A549 (cell line): ENCODE measurements at regions not wholly inside any gene's neighbourhood (a gene's known extent, or its start where the extent isn't known, plus 50 kb on each side); places are given as distances from the start of the nearest gene placed in this dataset.

Source experiments
- ATAC-seq, 2 experiments: fragments of 200-7000 bp in 1 of 2; fragments of >200 bp in 1 of 2; cut with Nextera tagmentation in 1 of 2; cut with Tn5 transposase in 1 of 2; 3 replicates each; pipeline versions ENCODE4 v1.8.0 to v1.9.1; 2018 to 2020; ENCODE audit warnings: mild to moderate bottlenecking in 1 of 2, moderate library complexity in 1 of 2
- CTCF ChIA-PET: fragments of 300-600 bp; sonication (Branson Sonifier 250); formaldehyde crosslinking; extraction: SDS; loops from one replicate; lab custom pipeline; 2021; ENCODE audit warnings: antibody characterized with exemption, inconsistent platforms; lab: Yijun Ruan, JAX
- POLR2A ChIA-PET: fragments of 350-600 bp; formaldehyde crosslinking; extraction: SDS; loops from one replicate; lab custom pipeline; 2021; ENCODE audit warnings: antibody characterized with exemption, inconsistent platforms; lab: Yijun Ruan, JAX
- DNase-seq, 2 experiments: peaks; one replicate each; pipeline versions ENCODE4 v3.0.0 to v3.0.0-alpha.2; 2011 to 2016; ENCODE audit warnings: low read depth in 1 of 2, low spot score in 1 of 2
- FAIRE-seq: peaks from 2 replicates; lab custom pipeline; 2011; peaks lifted over from hg19 to GRCh38; lab: Jason Lieb, UNC
- H3K27ac ChIP-seq, 2 experiments: fragments of >200 bp; sonication (Bioruptor Twin); formaldehyde crosslinking; 3 replicates each; pipeline ENCODE4 v1.5.1; 2016 to 2017
- H3K4me1 ChIP-seq: fragments of >200 bp; sonication (Bioruptor Twin); formaldehyde crosslinking; 3 replicates; pipeline ENCODE4 v1.6.1; 2016
- H3K4me2 ChIP-seq: fragments of >200 bp; sonication (Bioruptor Twin); formaldehyde crosslinking; 3 replicates; pipeline ENCODE4 v1.6.1; 2016
- H3K4me3 ChIP-seq: fragments of >200 bp; sonication (Bioruptor Twin); formaldehyde crosslinking; 3 replicates; pipeline ENCODE4 v1.5.1; 2016
- H3K9me3 ChIP-seq: fragments of >200 bp; sonication (Bioruptor Twin); formaldehyde crosslinking; 3 replicates; pipeline ENCODE4 v1.6.1; 2016
- ATOH8 ChIP-seq: fragments of 250-450 bp; sonication (Bioruptor Pico); IDR thresholded peaks from 2 replicates; pipeline ENCODE4 v1.5.0; 2020; ENCODE audit warnings: low read depth, mild to moderate bottlenecking, moderate library complexity
- CBX2 ChIP-seq: fragments of 200-600 bp; sonication (generic); IDR thresholded peaks from 2 replicates; pipeline ENCODE4 v1.6.1; 2016; ENCODE audit warnings: low read depth, mild to moderate bottlenecking, borderline replicate concordance
- CEBPB ChIP-seq, 2 experiments: fragments of >200 bp in 1 of 2; sonication (Bioruptor Twin) in 1 of 2; formaldehyde crosslinking in 1 of 2; IDR thresholded peaks; 2 replicates each; pipeline ENCODE4 v1.6.1; 2012 to 2016
- CHD2 ChIP-seq: fragments of 150-350 bp; IDR thresholded peaks from 2 replicates; pipeline ENCODE4 v1.6.1; 2014; ENCODE audit warnings: low read length; ENCODE audit not compliant: partially characterized antibody
- EHMT2 ChIP-seq: fragments of 200-600 bp; sonication (generic); IDR thresholded peaks from 2 replicates; pipeline ENCODE4 v1.6.1; 2016; ENCODE audit warnings: antibody characterized with exemption, low read depth, mild to moderate bottlenecking, moderate library complexity
- ELK1 ChIP-seq: fragments of 150-350 bp; IDR thresholded peaks from 2 replicates; pipeline ENCODE4 v1.6.1; 2014; ENCODE audit warnings: low read depth, mild to moderate bottlenecking, low read length
- EP300 ChIP-seq, 2 experiments: fragments of >200 bp; sonication (Bioruptor Twin); formaldehyde crosslinking; IDR thresholded peaks; 2 replicates in 1 of 2; 3 replicates in 1 of 2; pipeline ENCODE4 v1.6.1; 2016 to 2017
- FOXS1 ChIP-seq: fragments of 250-450 bp; sonication (Bioruptor Pico); IDR thresholded peaks from 2 replicates; pipeline ENCODE4 v1.5.0; 2020; ENCODE audit warnings: mild to moderate bottlenecking, moderate library complexity
- HDAC2 ChIP-seq: fragments of 200-600 bp; sonication (generic); IDR thresholded peaks from 2 replicates; pipeline ENCODE4 v1.6.1; 2016
- HES2 ChIP-seq: fragments of >200 bp; sonication (Bioruptor Twin); formaldehyde crosslinking; IDR thresholded peaks from 2 replicates; pipeline ENCODE4 v1.6.1; 2016
- HEYL ChIP-seq: fragments of 250-450 bp; sonication (Bioruptor Pico); IDR thresholded peaks from 2 replicates; pipeline ENCODE4 v1.8.0; 2021; ENCODE audit warnings: mild to moderate bottlenecking, moderate library complexity
- HMGXB4 ChIP-seq: fragments of 250-450 bp; sonication (Bioruptor Pico); IDR thresholded peaks from 2 replicates; pipeline ENCODE4 v1.5.0; 2021; ENCODE audit warnings: mild to moderate bottlenecking, moderate library complexity, borderline replicate concordance
- HOXB5 ChIP-seq: fragments of 250-450 bp; sonication (Bioruptor Pico); IDR thresholded peaks from 2 replicates; pipeline ENCODE4 v1.5.0; 2020; ENCODE audit warnings: mild to moderate bottlenecking, moderate library complexity
- JUN ChIP-seq, 2 experiments: fragments of >200 bp; sonication (Bioruptor Twin); formaldehyde crosslinking; IDR thresholded peaks; 2 replicates in 1 of 2; 3 replicates in 1 of 2; pipeline ENCODE4 v1.6.1; 2016 to 2017
- KDM1A ChIP-seq: fragments of 200-600 bp; sonication (generic); IDR thresholded peaks from 2 replicates; pipeline ENCODE4 v1.6.1; 2016; ENCODE audit warnings: low read depth, mild to moderate bottlenecking
- MAFK ChIP-seq: fragments of 450-650 bp; IDR thresholded peaks from 2 replicates; pipeline ENCODE4 v1.6.1; 2014; ENCODE audit not compliant: partially characterized antibody
- NFE2L2 ChIP-seq: fragments of 150-350 bp; conservative IDR thresholded peaks from 2 replicates; pipeline ENCODE4 v1.6.1; 2014; ENCODE audit warnings: low read length
- NPAS2 ChIP-seq: fragments of 250-450 bp; sonication (Bioruptor Pico); IDR thresholded peaks from 2 replicates; pipeline ENCODE4 v1.8.0; 2022; ENCODE audit warnings: mild to moderate bottlenecking, moderate library complexity, borderline replicate concordance
- NR3C1 ChIP-seq: fragments of >200 bp; sonication (Bioruptor Twin); formaldehyde crosslinking; IDR thresholded peaks from 3 replicates; pipeline ENCODE4 v1.6.1; 2017
- PHF8 ChIP-seq: fragments of 200-600 bp; sonication (generic); IDR thresholded peaks from 2 replicates; pipeline ENCODE4 v1.6.1; 2016; ENCODE audit warnings: low read depth, mild to moderate bottlenecking, antibody characterized with exemption, moderate library complexity, borderline replicate concordance
- POLR2AphosphoS2 ChIP-seq: conservative IDR thresholded peaks from 2 replicates; pipeline ENCODE4 v1.6.1; 2012; ENCODE audit warnings: low read length, improper control_type of control experiment, inconsistent platforms
- RARB ChIP-seq: fragments of 250-450 bp; sonication (Bioruptor Pico); IDR thresholded peaks from 2 replicates; pipeline ENCODE4 v1.8.0; 2021; ENCODE audit warnings: mild to moderate bottlenecking, moderate library complexity
- REST ChIP-seq: fragments of 200-600 bp; sonication (generic); IDR thresholded peaks from 2 replicates; pipeline ENCODE4 v1.6.1; 2016; ENCODE audit warnings: antibody characterized with exemption, mild to moderate bottlenecking, moderate library complexity
- RFX5 ChIP-seq: fragments of 450-650 bp; IDR thresholded peaks from 2 replicates; pipeline ENCODE4 v1.7.1; 2014; ENCODE audit warnings: antibody characterized with exemption, mild to moderate bottlenecking, moderate library complexity
- RNF2 ChIP-seq: fragments of 200-600 bp; sonication (generic); IDR thresholded peaks from 2 replicates; pipeline ENCODE4 v1.6.1; 2016; ENCODE audit warnings: low read depth, mild to moderate bottlenecking, antibody characterized with exemption, moderate library complexity, borderline replicate concordance
- SMC3 ChIP-seq: fragments of >200 bp; sonication (Bioruptor Twin); formaldehyde crosslinking; IDR thresholded peaks from 3 replicates; pipeline ENCODE4 v1.6.1; 2018; ENCODE audit warnings: inconsistent platforms
- SREBF2 ChIP-seq: fragments of 450-650 bp; IDR thresholded peaks from 2 replicates; pipeline ENCODE4 v1.6.1; 2014; ENCODE audit warnings: mild to moderate bottlenecking, moderate library complexity
- TFCP2L1 ChIP-seq: fragments of 250-450 bp; sonication (Bioruptor Pico); IDR thresholded peaks from 2 replicates; pipeline ENCODE4 v1.5.0; 2021; ENCODE audit warnings: mild to moderate bottlenecking
- USF2 ChIP-seq: fragments of 450-650 bp; IDR thresholded peaks from 2 replicates; pipeline ENCODE4 v1.6.1; 2014; ENCODE audit warnings: antibody characterized with exemption
- ZC3H11A ChIP-seq: fragments of 450-650 bp; IDR thresholded peaks from 2 replicates; pipeline ENCODE4 v1.6.1; 2014; ENCODE audit warnings: antibody characterized with exemption, mild to moderate bottlenecking
- ZNF302 ChIP-seq: fragments of 250-450 bp; sonication (Bioruptor Pico); IDR thresholded peaks from 2 replicates; pipeline ENCODE4 v1.9.0; 2021; ENCODE audit warnings: inconsistent platforms, mild to moderate bottlenecking, moderate library complexity
- WGBS: methylation state at CpG from one replicate; pipeline ENCODE4 v1.1.6; 2017; ENCODE audit errors: missing lambda C conversion rate; 5-methylcytosine and 5-hydroxymethylcytosine counted together

GRCh38 chr11:107271425-107271824, 186.2 kb downstream of the CWF19L2 start:
- Histone ChIP-seq H3K4me3 (no peak overlapping the region), H3K9me3 (no peaks in the 10 kb centered on the region), H3K4me2 (no peak overlapping the region), H3K4me1 (no peaks in the 10 kb centered on the region), H3K27ac (no peak overlapping the region)
- ATAC-seq, result no peak
- WGBS, result 77% methylated on average over 7 of the region's 7 CpGs
- TF ChIP-seq NPAS2 (CRISPR knock-in tag), result no peak
- TF ChIP-seq USF2, result no peak
- TF ChIP-seq POLR2AphosphoS2, result no peak
- TF ChIP-seq TFCP2L1, result no peak
- no peak for TF ChIP-seq SREBF2
- TF ChIP-seq MAFK, result no peak
- no peak for TF ChIP-seq HES2
- TF ChIP-seq HOXB5 (CRISPR knock-in tag), result no peak
- no peak for TF ChIP-seq SMC3
- no peak for TF ChIP-seq NFE2L2
- no peak for TF ChIP-seq REST
- no peak for TF ChIP-seq ZNF302 (CRISPR knock-in tag)
- TF ChIP-seq HDAC2, result no peak
- TF ChIP-seq JUN (IDR thresholded peaks at IDR 0.05), result no peak
- no peak for TF ChIP-seq KDM1A
- no peak for TF ChIP-seq CBX2
- no peak for TF ChIP-seq ZC3H11A
- TF ChIP-seq EHMT2, result no peak
- no peak for TF ChIP-seq EP300 (IDR thresholded peaks at IDR 0.05)
- TF ChIP-seq RFX5, result no peak
- CTCF ChIA-PET, result no interaction called here
- POLR2A ChIA-PET, result no interaction called here
- FAIRE-seq, result no peak
- no peak for DNase-seq

GRCh38 chr11:107268977-107269376, 188.6 kb downstream of the CWF19L2 start:
- Histone ChIP-seq H3K4me3 (no peak overlapping the region), H3K4me1 (no peaks in the 10 kb centered on the region), H3K4me2 (no peak overlapping the region), H3K27ac (no peak overlapping the region), H3K9me3 (no peaks in the 10 kb centered on the region)
- ATAC-seq (no peak), DNase-seq (no peak), FAIRE-seq (no peak)
- CTCF ChIA-PET, result no interaction called here
- POLR2A ChIA-PET, result no interaction called here
- 54% methylated on average over 3 of the region's 3 CpGs for WGBS
- TF ChIP-seq ATOH8 (CRISPR knock-in tag) (no peak), NR3C1 (no peak), ELK1 (no peak), HMGXB4 (CRISPR knock-in tag) (no peak), CEBPB (IDR thresholded peaks at IDR 0.05) (no peak), ZC3H11A (no peak), RARB (CRISPR knock-in tag) (no peak), POLR2AphosphoS2 (no peak), KDM1A (no peak), HEYL (CRISPR knock-in tag) (no peak), CHD2 (no peak), FOXS1 (CRISPR knock-in tag) (no peak), RNF2 (no peak), EHMT2 (no peak), PHF8 (no peak)
